HG03097 (cell line): ENCODE measurements at regions not wholly inside any gene's neighbourhood (a gene's known extent, or its start where the extent isn't known, plus 50 kb on each side); places are given as distances from the start of the nearest gene placed in this dataset.
"Not testable (repeated sequence)": the region's sequence is repeated elsewhere in the genome, so short reads cannot be mapped to it uniquely, and the experiment has no call there.

ENCODE experiments used
- ATAC-seq: cut with Tn5 transposase; IDR thresholded peaks from one replicate; pipeline ENCODE4 v1.9.1; 2021; ENCODE audit not compliant: unreplicated experiment, low FRiP score

DNA sequence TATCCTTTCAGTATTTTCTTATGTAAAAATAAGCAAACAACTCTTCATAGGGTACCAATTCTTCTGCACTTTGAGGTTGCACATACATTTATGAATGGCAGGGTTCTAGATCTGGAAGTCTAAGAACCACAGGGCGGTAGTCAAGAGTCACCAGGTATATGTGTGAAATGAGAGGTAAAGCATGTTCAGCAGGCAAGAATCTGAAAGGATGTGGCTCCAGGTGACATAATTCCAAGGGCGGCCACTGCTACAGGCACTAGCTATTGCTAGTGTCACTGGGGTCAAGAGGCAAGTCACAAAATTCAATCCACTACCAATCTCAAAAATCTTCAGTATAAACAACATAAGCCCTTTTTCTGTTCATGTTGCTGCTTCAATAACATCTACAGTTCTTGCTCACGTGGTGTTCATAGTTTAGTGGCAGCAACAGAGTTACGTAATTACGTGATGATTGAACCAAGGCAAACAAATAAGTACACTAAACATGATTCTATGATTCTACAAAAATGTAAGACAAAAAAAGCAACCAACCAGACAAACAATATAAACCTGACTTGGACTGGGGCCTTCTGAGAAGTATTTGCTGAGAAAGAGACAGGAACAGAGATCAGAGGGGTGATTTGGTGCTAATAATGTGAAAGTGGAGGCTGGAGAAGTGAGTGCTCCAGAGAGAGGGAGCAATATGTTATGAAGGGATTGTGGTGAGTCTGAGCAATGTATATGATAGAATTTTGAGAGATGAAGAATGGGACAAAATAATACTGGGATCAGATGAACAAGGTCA lies 101.7 kb downstream of the NAA11 start:
- ATAC-seq, result no peak

GRCh38 chr4:79217025-79217424 lies 108.8 kb downstream of the NAA11 start:
- no peak for ATAC-seq

- ATAC-seq, result no peak
Observed at GRCh38 chr4:79213702-79214101, 112.2 kb downstream of the NAA11 start.

DNA sequence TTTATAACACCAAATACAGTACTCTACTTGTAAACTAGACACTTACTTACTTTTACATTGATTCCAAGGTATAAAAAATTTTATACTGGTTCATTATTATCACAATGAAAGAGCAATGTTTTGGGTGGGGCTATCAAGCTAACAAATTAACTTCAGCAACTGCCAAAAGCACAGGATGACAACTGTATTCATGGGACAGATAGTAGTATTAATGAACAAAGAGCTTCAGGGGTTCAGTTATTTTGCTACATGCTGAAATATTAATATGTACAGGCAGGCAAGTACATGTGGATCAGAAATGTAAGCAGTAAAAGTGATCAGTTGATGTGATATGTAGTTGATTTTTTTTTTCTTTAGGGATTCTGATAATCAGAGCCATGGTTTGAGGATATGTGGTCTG lies 112.9 kb downstream of the NAA11 start:
- no peak for ATAC-seq

- no peak for ATAC-seq
Observed at GRCh38 chr4:79212311-79212710, 113.5 kb downstream of the NAA11 start.

DNA sequence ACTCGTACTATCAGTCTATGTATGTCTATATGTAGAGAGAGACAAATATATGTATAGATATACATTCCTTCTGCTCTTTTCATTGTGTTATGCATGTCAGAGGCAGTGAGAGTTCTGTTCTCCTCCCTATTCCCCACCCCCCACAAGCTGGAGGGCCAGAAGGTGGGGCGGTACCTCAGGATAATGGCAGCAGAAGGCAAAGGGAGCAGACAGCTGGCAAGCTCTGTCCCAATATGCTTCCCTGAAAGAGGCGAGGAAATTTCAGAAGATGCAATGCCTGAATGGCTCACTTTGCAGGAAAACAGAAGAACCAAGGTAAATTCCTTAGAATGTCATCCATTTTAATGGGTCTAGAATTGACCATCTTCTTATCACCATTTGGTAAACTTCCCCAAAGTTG lies 114.4 kb downstream of the NAA11 start:
- no peak for ATAC-seq

- ATAC-seq, result no peak
Observed at GRCh38 chr4:79210636-79211049, 115.2 kb downstream of the NAA11 start.

DNA sequence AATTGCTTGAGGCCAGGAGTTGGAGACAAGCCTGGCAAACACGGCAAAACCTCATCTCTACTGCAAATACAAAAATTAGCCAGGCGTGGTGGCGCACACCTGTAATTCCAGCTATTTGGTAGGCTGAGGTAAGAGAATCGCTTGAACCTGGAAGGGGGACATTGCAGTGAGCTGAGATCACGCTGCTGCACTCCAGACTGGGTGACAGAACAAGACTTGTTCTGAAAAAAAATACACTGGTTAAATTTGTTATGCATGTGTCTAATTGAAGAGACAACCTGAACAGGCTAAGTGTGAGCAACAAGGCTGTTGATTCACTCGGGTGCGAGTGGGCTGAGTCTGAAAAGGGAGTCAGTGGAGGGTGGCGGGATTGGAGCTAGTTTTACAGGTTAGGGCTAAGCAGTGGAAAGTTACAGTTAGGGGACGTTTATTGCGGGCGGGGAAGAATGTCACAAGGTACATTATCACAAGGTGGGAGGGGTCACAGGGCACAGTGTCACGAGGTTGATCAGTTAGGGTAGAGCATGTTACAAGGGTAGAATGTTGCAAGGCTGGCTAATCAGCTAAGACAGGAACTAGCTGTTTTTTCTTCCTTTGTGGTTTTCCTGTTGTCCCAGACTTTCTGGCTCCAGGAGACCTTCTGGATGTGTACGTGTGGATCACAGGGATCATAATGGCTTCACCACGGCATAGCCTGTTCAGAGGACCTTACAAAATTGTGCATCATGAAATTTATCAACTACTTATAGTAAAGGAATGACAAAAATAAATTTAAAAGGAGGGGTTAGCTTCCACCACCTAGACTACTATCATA lies 115.8 kb downstream of the NAA11 start:
- ATAC-seq, result no peak

DNA sequence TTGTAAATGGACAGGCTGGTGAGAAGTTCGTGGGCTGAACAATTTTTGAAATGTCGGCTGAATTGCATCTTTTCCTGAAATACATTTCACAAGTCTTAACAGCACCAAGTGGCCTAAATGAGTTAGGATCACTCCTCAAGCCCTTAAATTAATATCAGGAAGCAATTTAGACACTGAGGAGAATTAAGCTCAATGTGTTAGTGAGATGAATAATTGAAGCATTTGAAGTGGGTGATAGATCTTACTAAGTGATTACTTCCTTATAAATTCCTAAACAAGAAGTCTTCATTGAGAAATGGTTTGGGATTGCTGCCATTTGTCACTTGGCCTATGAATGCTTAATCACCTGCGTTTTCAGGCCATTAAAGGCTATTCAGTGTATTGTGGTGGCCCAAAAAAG lies 116.8 kb downstream of the NAA11 start:
- no peak for ATAC-seq

- ATAC-seq, result no peak
Observed at GRCh38 chr4:79207281-79207680, 118.6 kb downstream of the NAA11 start.

- ATAC-seq, result no peak
Observed at GRCh38 chr4:79206660-79207059, 119.2 kb downstream of the NAA11 start.

DNA sequence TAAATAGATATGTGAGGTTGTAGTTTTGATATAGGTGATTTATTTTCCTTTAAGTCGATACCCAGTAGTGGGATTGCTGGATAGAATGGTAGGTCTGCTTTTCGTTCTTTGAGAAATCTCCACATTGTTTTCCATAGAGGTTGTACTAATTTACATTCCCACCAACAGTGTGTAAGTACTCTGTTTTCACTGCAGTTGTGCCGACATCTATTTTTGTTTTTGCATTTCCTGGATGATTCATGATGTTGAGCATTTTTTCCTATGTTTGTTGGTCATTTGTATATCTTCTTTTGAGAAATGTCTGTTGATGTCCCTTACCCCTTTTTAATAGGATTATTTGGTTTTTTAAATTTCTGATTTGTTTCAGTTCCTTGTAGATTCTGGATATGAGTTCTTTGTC lies 120.7 kb downstream of the NAA11 start:
- ATAC-seq, result no peak

- ATAC-seq, result no peak
Observed at GRCh38 chr4:79201971-79202370, 123.9 kb downstream of the NAA11 start.

DNA sequence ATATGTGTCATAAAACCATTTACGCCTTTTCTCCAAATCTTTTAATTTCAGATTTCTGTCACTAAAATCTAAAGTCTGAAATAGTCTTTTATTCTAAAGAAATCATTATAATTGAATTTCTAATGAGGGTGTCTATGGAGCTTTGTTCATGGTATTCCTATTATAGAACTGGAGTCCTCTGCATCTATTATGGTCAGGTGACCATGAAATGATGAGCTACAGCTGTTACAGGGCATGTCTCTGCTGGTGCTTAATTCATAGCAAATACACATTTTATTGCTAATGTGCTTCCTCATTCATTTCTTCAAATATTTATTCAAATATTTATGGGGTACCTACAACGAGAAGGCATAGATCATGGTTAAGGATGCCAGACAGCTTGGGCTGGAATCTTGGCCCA lies 126.1 kb downstream of the NAA11 start:
- ATAC-seq, result no peak

- ATAC-seq, result no peak
Observed at GRCh38 chr4:79198951-79199587, 126.8 kb downstream of the NAA11 start.

DNA sequence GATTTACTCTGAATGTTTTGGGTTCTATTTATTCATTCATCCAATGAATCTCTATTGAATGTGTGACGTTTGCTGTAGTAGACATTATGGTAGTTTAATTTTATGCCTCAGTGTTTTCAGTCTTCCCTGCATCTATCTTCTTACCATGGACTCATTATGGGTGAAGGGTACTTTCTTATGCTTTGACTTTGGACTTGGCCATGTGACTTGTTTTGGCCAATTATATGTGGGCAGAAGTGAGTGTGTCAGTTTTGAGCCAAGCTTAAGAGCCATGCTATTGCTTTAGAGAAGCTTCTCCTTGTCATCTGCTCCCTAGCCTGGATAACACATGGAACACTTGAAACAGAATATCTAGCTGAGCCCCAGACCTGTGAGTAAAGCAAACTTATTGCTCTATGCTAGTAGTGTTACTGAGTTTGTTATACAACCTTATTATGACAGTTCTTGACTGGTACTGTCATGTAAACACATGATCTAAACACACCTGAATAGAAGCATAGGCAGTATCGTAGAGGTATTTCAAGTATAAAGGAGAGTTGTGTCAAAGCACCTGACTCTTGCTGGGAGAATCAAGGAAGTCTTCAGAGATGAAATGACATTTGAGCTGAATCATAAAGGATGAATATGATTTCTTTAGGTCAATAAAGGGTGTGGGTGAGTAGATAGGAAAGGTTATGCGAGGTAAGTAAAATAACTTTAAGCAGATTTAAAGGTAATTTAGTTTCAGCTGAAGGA lies 128.4 kb downstream of the NAA11 start:
- no peak for ATAC-seq

- ATAC-seq, result not testable (repeated sequence)
Observed at GRCh38 chr4:79191292-79191691, 134.6 kb downstream of the NAA11 start.

- no peak for ATAC-seq
Observed at GRCh38 chr4:79185526-79186045, 140.3 kb downstream of the NAA11 start.

DNA sequence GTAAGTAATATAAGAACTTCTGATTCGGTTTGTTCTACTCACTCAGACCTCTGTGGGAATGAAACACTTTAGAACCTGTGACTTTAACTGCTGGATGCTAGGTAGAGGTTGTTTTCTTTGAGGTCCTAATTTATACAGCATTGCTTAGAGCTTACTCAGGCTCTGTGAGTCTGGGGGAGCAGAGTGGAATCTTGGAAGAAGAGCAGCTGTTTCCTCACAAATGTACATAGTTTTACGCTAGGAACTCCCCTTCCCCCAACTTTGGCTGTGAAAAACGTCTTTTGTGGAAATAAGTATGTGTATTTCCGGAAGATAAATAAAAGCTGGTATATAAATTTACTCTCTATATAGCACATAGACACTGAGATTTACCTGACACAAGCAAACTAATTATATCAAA lies 141.4 kb downstream of the NAA11 start:
- ATAC-seq, result no peak

DNA sequence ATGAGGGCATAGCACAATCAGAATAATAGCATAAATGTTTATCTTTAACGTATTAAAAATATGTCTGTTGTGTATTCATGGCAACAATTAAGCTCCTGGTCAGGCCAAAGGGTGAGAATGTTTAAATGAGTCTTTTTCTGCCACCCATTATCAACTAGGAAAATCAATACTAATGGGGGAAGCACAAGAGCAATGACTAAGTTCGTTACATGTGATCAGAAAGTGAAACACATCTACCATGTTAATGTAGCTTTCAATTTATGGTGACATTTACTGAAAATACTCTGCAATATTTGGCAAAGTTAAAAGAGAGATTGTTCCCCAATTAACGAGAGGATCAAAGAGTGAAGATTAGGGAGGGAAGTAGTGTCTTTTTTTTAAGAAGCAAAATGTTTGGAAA lies 143.7 kb downstream of the NAA11 start:
- ATAC-seq, result no peak

DNA sequence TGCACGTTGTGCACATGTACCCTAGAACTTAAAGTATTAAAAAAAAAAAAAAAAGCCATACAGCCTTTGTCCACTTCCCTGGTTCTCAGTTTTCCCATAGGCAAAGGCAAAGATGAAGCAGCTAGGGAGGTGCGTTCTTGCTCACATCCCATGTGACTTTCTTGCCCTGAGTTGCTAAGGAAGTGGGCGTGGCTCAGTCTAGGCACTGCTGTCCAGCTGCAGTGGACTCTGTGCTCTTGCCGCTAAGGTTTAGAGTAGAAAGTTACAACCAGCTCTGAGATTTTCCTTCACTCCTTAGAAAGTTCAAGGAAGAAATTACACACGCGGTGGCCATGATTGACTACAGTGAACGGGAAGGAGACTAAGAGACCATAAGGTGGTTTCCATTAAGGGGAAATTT lies 144.7 kb downstream of the NAA11 start:
- no peak for ATAC-seq
